ENCODE measurements at regions not wholly inside any gene's neighbourhood (a gene's known extent, or its start where the extent isn't known, plus 50 kb on each side); places are given as distances from the start of the nearest gene placed in this dataset.
"Not testable (repeated sequence)": the region's sequence is repeated elsewhere in the genome, so short reads cannot be mapped to it uniquely, and the experiment has no call there.

DNA sequence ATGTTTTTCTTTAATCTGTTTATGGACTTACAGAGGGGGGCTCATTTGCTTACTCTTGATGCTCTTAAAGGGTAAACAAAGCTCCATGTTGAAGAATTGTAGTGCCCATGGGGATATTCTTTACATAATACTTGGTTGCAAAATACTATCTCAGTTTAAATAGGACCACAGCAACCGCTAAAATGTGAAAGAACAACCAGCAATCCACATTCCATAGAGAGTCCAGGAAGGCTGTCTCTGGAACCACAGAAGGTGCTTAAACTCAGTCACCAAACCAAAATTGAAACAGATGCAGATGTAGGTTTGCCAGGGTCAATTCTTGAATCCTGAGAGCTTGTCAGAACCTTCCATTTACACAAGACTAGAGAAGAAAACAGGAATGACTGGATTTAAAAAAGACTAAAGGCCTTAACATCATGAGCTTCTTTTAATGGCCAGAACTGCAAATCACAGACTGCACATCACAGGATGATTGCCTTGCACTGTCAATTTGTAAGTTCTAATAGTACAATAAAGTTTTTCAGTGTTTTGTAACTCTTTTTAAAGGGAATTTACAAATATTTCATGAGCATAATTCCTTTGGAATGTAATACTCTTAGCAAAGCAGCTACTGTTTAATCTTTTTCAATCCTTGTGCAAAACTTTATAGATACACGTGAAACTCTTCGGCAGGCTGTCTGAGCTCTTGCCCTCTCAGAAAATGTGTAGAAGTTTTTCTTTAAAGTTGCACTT lies 661.6 kb downstream of the SI start:
- H3K27me3 ChIP-seq, result no peaks in the 10 kb centered on the region
- no peak overlapping the region for H3K9ac ChIP-seq
- H3K36me3 ChIP-seq, result no peaks in the 10 kb centered on the region
- no peak overlapping the region for H3K27ac ChIP-seq
- no peak overlapping the region for H3K4me3 ChIP-seq
- no peak for TF ChIP-seq Cebpa-rat (IDR thresholded peaks at IDR 0.05)
- H3K4me2 ChIP-seq, result no peak overlapping the region
- no peaks in the 10 kb centered on the region for H4K20me1 ChIP-seq
- H3K9me3 ChIP-seq, result no peaks in the 10 kb centered on the region
- H3K4me1 ChIP-seq, result no peaks in the 10 kb centered on the region

GRCh38 chr3:164408326-164408725 lies 670.0 kb downstream of the SI start:
- H3K36me3 ChIP-seq, result no peaks in the 10 kb centered on the region
- H3K4me1 ChIP-seq, result no peaks in the 10 kb centered on the region
- no peaks in the 10 kb centered on the region for H3K27me3 ChIP-seq
- H3K4me3 ChIP-seq, result no peak overlapping the region
- H3K4me2 ChIP-seq, result no peak overlapping the region
- TF ChIP-seq Cebpa-rat (IDR thresholded peaks at IDR 0.05), result no peak
- H4K20me1 ChIP-seq, result no peaks in the 10 kb centered on the region
- H3K9me3 ChIP-seq, result no peaks in the 10 kb centered on the region
- no peak overlapping the region for H3K9ac ChIP-seq
- no peak overlapping the region for H3K27ac ChIP-seq

GRCh38 chr3:164407111-164407510 lies 671.2 kb downstream of the SI start:
- no peaks in the 10 kb centered on the region for H4K20me1 ChIP-seq
- H3K4me1 ChIP-seq, result no peaks in the 10 kb centered on the region
- H3K4me2 ChIP-seq, result no peak overlapping the region
- no peak overlapping the region for H3K27ac ChIP-seq
- H3K4me3 ChIP-seq, result no peak overlapping the region
- H3K9me3 ChIP-seq, result no peaks in the 10 kb centered on the region
- TF ChIP-seq Cebpa-rat (IDR thresholded peaks at IDR 0.05), result no peak
- no peaks in the 10 kb centered on the region for H3K27me3 ChIP-seq
- no peaks in the 10 kb centered on the region for H3K36me3 ChIP-seq
- no peak overlapping the region for H3K9ac ChIP-seq

DNA sequence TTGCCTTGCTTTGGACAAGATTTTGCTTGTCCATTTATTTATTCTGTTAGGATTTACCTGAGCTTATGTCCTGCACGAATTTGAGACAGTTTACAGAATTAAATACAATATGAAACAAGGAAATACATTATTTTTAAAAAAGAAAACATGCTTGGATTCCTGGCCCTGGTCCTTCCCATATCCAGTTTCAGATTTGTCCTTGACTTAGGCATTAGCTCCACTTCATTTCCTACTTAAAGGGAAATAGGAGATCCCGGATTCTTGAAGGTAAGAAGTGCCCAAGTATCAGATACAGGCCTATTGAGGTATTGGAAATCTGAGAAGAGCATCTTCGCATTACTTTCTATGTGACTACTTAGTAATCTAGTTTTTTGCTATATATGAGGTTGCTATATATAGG lies 672.0 kb downstream of the SI start:
- H3K27me3 ChIP-seq, result no peaks in the 10 kb centered on the region
- no peak overlapping the region for H3K4me3 ChIP-seq
- no peak overlapping the region for H3K9ac ChIP-seq
- H3K27ac ChIP-seq, result no peak overlapping the region
- no peak overlapping the region for H3K4me2 ChIP-seq
- H3K36me3 ChIP-seq, result no peaks in the 10 kb centered on the region
- no peaks in the 10 kb centered on the region for H3K9me3 ChIP-seq
- no peaks in the 10 kb centered on the region for H4K20me1 ChIP-seq
- no peak for TF ChIP-seq Cebpa-rat (IDR thresholded peaks at IDR 0.05)
- no peaks in the 10 kb centered on the region for H3K4me1 ChIP-seq

- no peak for TF ChIP-seq Cebpa-rat (IDR thresholded peaks at IDR 0.05)
- H3K9me3 ChIP-seq, result no peaks in the 10 kb centered on the region
- H3K4me2 ChIP-seq, result no peak overlapping the region
- H3K27me3 ChIP-seq, result no peaks in the 10 kb centered on the region
- no peak overlapping the region for H3K27ac ChIP-seq
- H4K20me1 ChIP-seq, result no peaks in the 10 kb centered on the region
- no peak overlapping the region for H3K9ac ChIP-seq
- no peak overlapping the region for H3K4me3 ChIP-seq
- H3K36me3 ChIP-seq, result no peaks in the 10 kb centered on the region
- no peaks in the 10 kb centered on the region for H3K4me1 ChIP-seq
Measured at GRCh38 chr3:164401923-164402322, 676.4 kb downstream of the SI start.

GRCh38 chr3:164401440-164401839 lies 676.9 kb downstream of the SI start:
- H3K9me3 ChIP-seq, H4K20me1 ChIP-seq, H3K36me3 ChIP-seq, H3K4me3 ChIP-seq, H3K27ac ChIP-seq, H3K27me3 ChIP-seq, H3K4me1 ChIP-seq, H3K9ac ChIP-seq, H3K4me2 ChIP-seq: not testable (repeated sequence)

DNA sequence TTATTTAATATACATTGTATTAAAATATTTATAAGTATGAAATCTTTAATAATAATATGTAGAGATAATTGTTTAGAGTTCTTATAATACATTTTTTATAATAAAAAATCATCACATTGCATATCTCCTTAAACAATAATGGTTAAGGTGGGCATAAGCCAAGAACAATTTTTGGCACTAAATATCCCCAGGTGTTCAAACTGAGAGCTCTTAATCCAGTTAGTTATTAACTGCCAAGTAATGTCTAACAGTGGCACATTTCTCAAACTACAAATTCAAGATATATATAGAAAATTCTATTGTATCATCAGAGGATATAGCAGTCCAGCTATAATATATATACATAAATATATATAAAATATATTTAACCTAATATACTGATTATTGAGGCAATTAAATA lies 680.8 kb downstream of the SI start:
- Histone ChIP-seq H3K4me1 (no peaks in the 10 kb centered on the region), H4K20me1 (no peaks in the 10 kb centered on the region), H3K4me3 (no peak overlapping the region), H3K27ac (no peak overlapping the region), H3K4me2 (no peak overlapping the region), H3K9me3 (no peaks in the 10 kb centered on the region), H3K36me3 (no peaks in the 10 kb centered on the region), H3K27me3 (no peaks in the 10 kb centered on the region), H3K9ac (no peak overlapping the region)
- no peak for TF ChIP-seq Cebpa-rat (IDR thresholded peaks at IDR 0.05)

DNA sequence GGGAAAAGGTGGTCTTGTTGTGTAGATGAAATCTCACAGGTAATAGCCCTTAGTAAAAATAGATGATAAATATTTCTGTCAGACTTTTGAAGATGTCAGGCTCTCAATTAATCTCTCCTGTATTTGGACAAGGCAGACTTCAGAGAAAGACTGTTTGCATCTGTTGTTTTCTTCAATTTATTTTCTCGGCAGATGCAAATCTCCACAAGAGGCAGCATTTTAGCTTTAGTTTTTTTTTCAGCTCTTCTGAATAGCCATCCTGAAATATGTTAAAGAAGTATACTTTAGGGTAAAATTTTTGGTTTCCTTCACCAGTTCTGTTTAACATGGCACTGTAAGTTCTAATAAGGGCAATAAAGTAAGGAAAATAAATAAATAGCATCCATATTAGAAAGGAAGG lies 685.1 kb downstream of the SI start:
- no peaks in the 10 kb centered on the region for H3K4me1 ChIP-seq
- H3K4me2 ChIP-seq, result no peak overlapping the region
- TF ChIP-seq Cebpa-rat (IDR thresholded peaks at IDR 0.05), result no peak

GRCh38 chr3:164390046-164390445 lies 688.2 kb downstream of the SI start:
- no peak for TF ChIP-seq Cebpa-rat (IDR thresholded peaks at IDR 0.05)
- no peaks in the 10 kb centered on the region for H3K9me3 ChIP-seq
- no peaks in the 10 kb centered on the region for H4K20me1 ChIP-seq
- no peaks in the 10 kb centered on the region for H3K36me3 ChIP-seq
- no peaks in the 10 kb centered on the region for H3K4me1 ChIP-seq
- no peak overlapping the region for H3K4me2 ChIP-seq
- no peak overlapping the region for H3K4me3 ChIP-seq
- H3K27me3 ChIP-seq, result no peaks in the 10 kb centered on the region
- no peak overlapping the region for H3K9ac ChIP-seq
- no peak overlapping the region for H3K27ac ChIP-seq

More for the DNA sequence above, 685.1 kb downstream of the SI start:
- H3K4me3 ChIP-seq, result no peak overlapping the region
- no peaks in the 10 kb centered on the region for H3K36me3 ChIP-seq
- H3K27me3 ChIP-seq, result no peaks in the 10 kb centered on the region
- H3K9ac ChIP-seq, result no peak overlapping the region
- no peaks in the 10 kb centered on the region for H4K20me1 ChIP-seq
- no peaks in the 10 kb centered on the region for H3K9me3 ChIP-seq
- no peak overlapping the region for H3K27ac ChIP-seq

DNA sequence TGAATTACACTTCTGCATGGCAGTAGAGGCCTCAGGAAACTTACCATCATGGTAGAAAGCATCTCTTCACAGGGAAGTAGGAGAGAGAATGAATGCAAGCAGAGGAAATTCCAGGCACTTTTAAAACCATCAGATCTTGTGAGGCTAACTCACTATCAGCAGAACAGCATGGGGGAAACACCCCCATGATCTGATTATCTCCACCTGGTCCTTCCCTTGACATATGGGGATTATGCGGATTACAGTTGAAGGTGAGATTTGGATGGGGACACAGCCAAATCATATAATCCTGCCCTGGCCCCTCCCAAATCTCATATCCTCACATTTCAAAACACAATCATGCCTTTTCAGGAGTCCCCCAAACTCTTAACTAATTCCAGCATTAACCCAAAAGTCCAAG lies 691.1 kb downstream of the SI start:
- Histone ChIP-seq H3K27ac (no peak overlapping the region), H4K20me1 (no peaks in the 10 kb centered on the region), H3K4me3 (no peak overlapping the region), H3K36me3 (no peaks in the 10 kb centered on the region), H3K4me1 (no peaks in the 10 kb centered on the region), H3K9ac (no peak overlapping the region), H3K9me3 (no peaks in the 10 kb centered on the region), H3K4me2 (no peak overlapping the region), H3K27me3 (no peaks in the 10 kb centered on the region)
- TF ChIP-seq Cebpa-rat (IDR thresholded peaks at IDR 0.05), result no peak

DNA sequence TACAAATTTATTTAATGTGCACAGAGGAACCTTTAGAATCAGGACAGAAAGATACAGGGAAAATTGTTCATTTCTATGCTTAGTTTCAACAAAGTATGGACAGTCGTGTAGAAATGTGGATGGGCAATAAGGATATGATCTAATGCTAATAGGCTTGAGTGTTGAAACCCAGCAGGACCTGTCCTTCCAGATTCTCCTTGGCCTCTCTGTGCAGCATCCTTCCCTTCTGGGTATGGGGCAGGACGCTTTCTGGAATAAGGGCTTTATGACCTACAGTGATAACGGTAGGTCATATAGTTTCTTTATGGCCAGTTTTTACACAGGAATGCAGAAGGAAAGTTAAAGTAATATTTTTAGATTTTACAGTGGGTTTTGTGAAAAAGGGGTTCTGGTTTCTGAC lies 698.1 kb downstream of the SI start:
- H3K27ac ChIP-seq, result no peak overlapping the region
- no peak overlapping the region for H3K9ac ChIP-seq
- no peaks in the 10 kb centered on the region for H3K4me1 ChIP-seq
- no peaks in the 10 kb centered on the region for H3K27me3 ChIP-seq
- no peak for TF ChIP-seq Cebpa-rat (IDR thresholded peaks at IDR 0.05)
- no peaks in the 10 kb centered on the region for H3K9me3 ChIP-seq
- H4K20me1 ChIP-seq, result no peaks in the 10 kb centered on the region
- H3K36me3 ChIP-seq, result no peaks in the 10 kb centered on the region
- no peak overlapping the region for H3K4me2 ChIP-seq
- no peak overlapping the region for H3K4me3 ChIP-seq

Data from BLaER1 (cell line).